ENCODE measurements at regions not wholly inside any gene's neighbourhood (a gene's known extent, or its start where the extent isn't known, plus 50 kb on each side); places are given as distances from the start of the nearest gene placed in this dataset.

DNA sequence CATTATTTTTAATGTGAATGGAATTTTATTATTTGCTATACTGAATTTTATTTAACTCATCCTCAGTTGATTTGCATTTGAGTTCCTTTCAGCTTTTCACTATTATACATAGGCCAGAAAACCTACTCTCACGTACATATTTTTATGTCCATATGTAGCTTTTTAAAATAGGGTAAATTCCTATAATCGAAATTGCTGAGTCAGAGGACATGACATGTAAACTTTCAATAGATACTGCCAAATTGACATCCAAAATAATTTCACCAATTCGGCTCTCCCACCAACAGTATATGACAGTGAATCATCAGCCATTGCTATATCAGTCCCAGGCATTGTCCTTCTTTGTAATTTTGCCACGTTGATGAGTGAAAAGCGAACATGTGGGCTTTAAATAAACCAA lies 222.5 kb downstream of the SQOR start (continued):
- TF ChIP-seq, protein P1, sequence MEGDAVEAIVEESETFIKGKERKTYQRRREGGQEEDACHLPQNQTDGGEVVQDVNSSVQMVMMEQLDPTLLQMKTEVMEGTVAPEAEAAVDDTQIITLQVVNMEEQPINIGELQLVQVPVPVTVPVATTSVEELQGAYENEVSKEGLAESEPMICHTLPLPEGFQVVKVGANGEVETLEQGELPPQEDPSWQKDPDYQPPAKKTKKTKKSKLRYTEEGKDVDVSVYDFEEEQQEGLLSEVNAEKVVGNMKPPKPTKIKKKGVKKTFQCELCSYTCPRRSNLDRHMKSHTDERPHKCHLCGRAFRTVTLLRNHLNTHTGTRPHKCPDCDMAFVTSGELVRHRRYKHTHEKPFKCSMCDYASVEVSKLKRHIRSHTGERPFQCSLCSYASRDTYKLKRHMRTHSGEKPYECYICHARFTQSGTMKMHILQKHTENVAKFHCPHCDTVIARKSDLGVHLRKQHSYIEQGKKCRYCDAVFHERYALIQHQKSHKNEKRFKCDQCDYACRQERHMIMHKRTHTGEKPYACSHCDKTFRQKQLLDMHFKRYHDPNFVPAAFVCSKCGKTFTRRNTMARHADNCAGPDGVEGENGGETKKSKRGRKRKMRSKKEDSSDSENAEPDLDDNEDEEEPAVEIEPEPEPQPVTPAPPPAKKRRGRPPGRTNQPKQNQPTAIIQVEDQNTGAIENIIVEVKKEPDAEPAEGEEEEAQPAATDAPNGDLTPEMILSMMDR (IDR thresholded peaks at IDR 0.05; ENCODE audit: low read depth, low read length, missing input control) = no peak
- TF ChIP-seq FOXA1 (IDR thresholded peaks at IDR 0.05) = no peak
- no peak for TF ChIP-seq FOXA2 (IDR thresholded peaks at IDR 0.05)
- no peak for TF ChIP-seq HNF4G (IDR thresholded peaks at IDR 0.05)

DNA sequence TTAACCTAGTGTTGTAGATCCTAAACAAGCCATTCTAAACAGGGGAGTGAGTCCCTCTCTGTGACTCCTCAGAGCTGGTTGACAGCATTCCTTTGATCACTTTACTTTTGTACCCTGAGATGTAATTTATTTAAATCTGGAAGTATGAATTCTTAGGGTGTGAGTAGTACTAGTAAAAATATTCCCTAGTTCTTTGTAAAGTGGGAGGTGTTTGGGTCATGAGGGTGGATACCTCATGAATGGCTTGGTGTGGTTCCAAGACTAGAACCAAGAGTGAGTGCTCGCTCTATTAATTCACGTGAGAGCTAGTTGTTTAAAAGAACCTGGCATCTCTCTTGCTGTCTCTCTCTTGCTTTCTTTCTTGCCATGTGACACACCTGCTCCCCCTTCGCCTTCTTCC lies 223.7 kb downstream of the SQOR start:
- Histone ChIP-seq H3K9me3 (ENCODE audit: control insufficient read depth in 4 of 4, low read length in 3 of 4) (no peaks in the 10 kb centered on the region), H3K36me3 (ENCODE audit: control insufficient read depth in 4 of 4, insufficient read depth in 3 of 4, low read depth in 1 of 4, low read length in 3 of 4) (no peaks in the 10 kb centered on the region), H3K9ac (ENCODE audit: low read depth in 1 of 2, low read length in 2 of 2) (no peak overlapping the region), H3K4me3 (ENCODE audit: low read depth in 1 of 3, low read length in 3 of 3) (no peak overlapping the region), H3K27ac (ENCODE audit: low read depth in 1 of 2, low read length in 2 of 2) (no peak overlapping the region), H3K27me3 (ENCODE audit: control insufficient read depth in 4 of 4, insufficient read depth in 4 of 4, low read length in 3 of 4) (no peaks in the 10 kb centered on the region), H3K4me1 (ENCODE audit: control insufficient read depth in 4 of 4, insufficient read depth in 4 of 4, low read length in 3 of 4) (no peaks in the 10 kb centered on the region)
- TF ChIP-seq JUND (IDR thresholded peaks at IDR 0.05) (no peak), FOXA1 (IDR thresholded peaks at IDR 0.05) (no peak)
- DNase-seq (ENCODE audit: low spot score) = no peak
- WGBS = 90% methylated on average over 3 of the region's 3 CpGs

DNA sequence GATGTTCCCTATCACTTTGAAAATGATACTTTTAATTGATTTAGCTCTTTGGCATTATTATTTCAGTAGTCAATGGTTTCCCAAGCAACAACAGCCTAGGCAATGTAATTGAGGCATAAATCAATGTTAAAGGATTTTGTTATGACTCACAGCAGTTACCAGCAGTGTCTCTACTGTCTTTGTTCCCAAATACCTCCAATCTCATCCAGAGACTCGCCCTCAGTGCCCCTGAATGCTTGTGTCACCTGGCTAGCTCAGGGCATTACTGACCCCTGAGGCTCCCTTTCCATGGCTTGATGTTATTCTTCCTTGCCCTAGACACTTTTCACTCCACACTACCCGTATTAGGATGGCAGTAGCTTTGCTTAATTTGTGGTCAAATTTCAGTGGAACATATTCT lies 227.2 kb downstream of the SQOR start:
- H3K27ac ChIP-seq (ENCODE audit: low read depth in 1 of 2, low read length in 2 of 2) = no peak overlapping the region
- no peaks in the 10 kb centered on the region for H3K27me3 ChIP-seq (ENCODE audit: control insufficient read depth in 4 of 4, insufficient read depth in 4 of 4, low read length in 3 of 4)
- no peak overlapping the region for H3K9ac ChIP-seq (ENCODE audit: low read depth in 1 of 2, low read length in 2 of 2)
- 53% methylated on average over 2 of the region's 2 CpGs for WGBS
- no peak for DNase-seq (ENCODE audit: low spot score)
- no peaks in the 10 kb centered on the region for H3K36me3 ChIP-seq (ENCODE audit: control insufficient read depth in 4 of 4, insufficient read depth in 3 of 4, low read depth in 1 of 4, low read length in 3 of 4)
- TF ChIP-seq RXRA (IDR thresholded peaks at IDR 0.05) (no peak), GABPA (IDR thresholded peaks at IDR 0.05 in 1 of 2, conservative IDR thresholded peaks at IDR 0.05 in 1 of 2) (no peak), JUND (IDR thresholded peaks at IDR 0.05) (no peak), NR2F2 (IDR thresholded peaks at IDR 0.05) (no peak), TAF1 (conservative IDR thresholded peaks at IDR 0.05) (no peak), HNF4G (IDR thresholded peaks at IDR 0.05) (no peak), YY1 (IDR thresholded peaks at IDR 0.05) (no peak), EGR1 (IDR thresholded peaks at IDR 0.05; ENCODE audit: low read depth in 2 of 2) (no peak), HNF4A (conservative IDR thresholded peaks at IDR 0.05) (no peak)
- TF ChIP-seq, protein P2, sequence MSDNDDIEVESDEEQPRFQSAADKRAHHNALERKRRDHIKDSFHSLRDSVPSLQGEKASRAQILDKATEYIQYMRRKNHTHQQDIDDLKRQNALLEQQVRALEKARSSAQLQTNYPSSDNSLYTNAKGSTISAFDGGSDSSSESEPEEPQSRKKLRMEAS (IDR thresholded peaks at IDR 0.05) = no peak
- TF ChIP-seq, protein P1 (IDR thresholded peaks at IDR 0.05; ENCODE audit: low read depth, low read length, missing input control) = no peak
- TF ChIP-seq, protein P3, sequence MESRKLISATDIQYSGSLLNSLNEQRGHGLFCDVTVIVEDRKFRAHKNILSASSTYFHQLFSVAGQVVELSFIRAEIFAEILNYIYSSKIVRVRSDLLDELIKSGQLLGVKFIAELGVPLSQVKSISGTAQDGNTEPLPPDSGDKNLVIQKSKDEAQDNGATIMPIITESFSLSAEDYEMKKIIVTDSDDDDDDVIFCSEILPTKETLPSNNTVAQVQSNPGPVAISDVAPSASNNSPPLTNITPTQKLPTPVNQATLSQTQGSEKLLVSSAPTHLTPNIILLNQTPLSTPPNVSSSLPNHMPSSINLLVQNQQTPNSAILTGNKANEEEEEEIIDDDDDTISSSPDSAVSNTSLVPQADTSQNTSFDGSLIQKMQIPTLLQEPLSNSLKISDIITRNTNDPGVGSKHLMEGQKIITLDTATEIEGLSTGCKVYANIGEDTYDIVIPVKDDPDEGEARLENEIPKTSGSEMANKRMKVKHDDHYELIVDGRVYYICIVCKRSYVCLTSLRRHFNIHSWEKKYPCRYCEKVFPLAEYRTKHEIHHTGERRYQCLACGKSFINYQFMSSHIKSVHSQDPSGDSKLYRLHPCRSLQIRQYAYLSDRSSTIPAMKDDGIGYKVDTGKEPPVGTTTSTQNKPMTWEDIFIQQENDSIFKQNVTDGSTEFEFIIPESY (IDR thresholded peaks at IDR 0.05) = no peak
- H3K9me3 ChIP-seq (ENCODE audit: control insufficient read depth in 4 of 4, low read length in 3 of 4) = no peaks in the 10 kb centered on the region
- H3K4me3 ChIP-seq (ENCODE audit: low read depth in 1 of 3, low read length in 3 of 3) = no peak overlapping the region
- H3K4me1 ChIP-seq (ENCODE audit: control insufficient read depth in 4 of 4, insufficient read depth in 4 of 4, low read length in 3 of 4) = no peaks in the 10 kb centered on the region
